HG02588 (cell line): ENCODE measurements at regions not wholly inside any gene's neighbourhood (a gene's known extent, or its start where the extent isn't known, plus 50 kb on each side); places are given as distances from the start of the nearest gene placed in this dataset.
A peak's percentile ranks its signal among the peaks of the same experiment; 100 is the strongest.
"Not testable (repeated sequence)": the region's sequence is repeated elsewhere in the genome, so short reads cannot be mapped to it uniquely, and the experiment has no call there.

Source experiments
- ATAC-seq: cut with Tn5 transposase; IDR thresholded peaks from one replicate; pipeline ENCODE4 v1.9.1; 2021; ENCODE audit warnings: mild to moderate bottlenecking, moderate library complexity; ENCODE audit not compliant: unreplicated experiment

GRCh38 chr2:63692002-63692606 lies 103.3 kb downstream of the MDH1 start:
- ATAC-seq = no peak

DNA sequence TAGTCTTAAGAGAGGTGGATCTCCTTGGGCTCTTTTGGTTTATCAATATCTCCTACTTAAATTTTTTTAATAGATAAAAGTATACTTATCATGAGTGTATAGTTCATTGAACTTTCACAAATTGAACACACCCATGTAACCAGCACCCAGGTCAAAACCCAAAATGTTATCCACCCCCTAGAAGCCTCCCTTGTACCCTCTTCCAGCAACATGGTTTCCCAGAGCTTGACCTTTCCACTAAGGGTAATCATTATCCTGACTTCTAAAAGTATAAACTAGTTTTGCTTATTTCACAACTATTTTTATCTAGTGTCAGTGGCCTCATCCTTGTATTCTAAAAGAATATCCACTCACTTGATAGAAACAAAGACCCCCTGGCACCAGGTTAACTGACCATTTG lies 106.8 kb downstream of the MDH1 start:
- no peak for ATAC-seq

DNA sequence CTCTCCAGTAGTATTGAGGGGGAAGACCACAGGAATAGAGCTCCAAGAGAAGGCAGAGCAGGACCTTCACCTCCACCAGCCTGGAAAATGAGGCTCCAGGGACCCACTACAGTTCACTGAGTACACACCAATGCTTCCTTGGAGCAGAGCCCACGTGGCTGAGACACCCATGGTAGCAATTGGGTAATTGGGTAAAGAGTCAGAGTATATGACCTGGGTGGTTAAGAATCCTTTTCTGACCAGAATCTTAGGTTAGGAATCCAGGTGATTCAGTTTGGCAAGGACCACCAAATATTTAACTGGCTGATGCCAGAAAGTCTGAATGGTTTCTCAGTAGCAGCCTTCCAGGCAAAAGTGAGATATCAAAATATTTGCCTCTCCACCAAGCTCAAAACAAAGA lies 107.7 kb downstream of the MDH1 start:
- ATAC-seq = no peak

DNA sequence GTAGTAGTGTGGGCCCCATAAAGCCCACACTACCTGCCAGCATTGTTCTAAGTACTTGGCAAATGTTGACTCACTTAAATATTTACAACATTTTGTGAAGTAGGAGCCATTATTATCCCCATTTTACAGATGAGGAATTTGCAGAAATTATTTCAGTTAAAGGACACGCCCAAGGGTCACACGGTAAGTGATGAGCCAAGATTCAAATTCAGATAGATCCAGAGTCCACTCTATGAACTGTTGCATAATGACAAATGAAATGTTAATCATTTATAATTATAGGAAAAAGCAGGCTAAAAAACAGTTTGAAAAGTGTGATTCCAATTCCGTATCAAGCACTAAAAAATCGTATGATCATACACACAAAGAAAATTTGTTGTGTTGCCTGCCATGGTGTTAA lies 108.4 kb downstream of the MDH1 start:
- no peak for ATAC-seq

GRCh38 chr2:63698786-63699548 lies 110.2 kb downstream of the MDH1 start:
- ATAC-seq = peak; percentile 63

DNA sequence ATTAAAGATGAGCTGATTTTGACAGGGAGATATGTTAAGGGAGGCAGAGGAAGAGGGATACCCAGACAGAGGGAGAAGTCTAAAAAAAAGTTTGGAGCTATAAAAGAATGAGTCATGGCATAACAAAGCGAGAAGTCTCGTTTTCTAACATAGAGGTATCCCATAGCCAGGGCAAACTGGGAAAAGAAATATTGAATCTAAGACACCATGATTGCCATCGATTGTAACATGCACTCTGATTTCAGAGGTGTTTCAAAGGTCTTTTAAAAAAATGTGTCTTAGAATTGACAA lies 110.7 kb downstream of the MDH1 start:
- ATAC-seq = no peak

- ATAC-seq = no peak
Observed at GRCh38 chr2:63700271-63700670, 111.5 kb downstream of the MDH1 start.

DNA sequence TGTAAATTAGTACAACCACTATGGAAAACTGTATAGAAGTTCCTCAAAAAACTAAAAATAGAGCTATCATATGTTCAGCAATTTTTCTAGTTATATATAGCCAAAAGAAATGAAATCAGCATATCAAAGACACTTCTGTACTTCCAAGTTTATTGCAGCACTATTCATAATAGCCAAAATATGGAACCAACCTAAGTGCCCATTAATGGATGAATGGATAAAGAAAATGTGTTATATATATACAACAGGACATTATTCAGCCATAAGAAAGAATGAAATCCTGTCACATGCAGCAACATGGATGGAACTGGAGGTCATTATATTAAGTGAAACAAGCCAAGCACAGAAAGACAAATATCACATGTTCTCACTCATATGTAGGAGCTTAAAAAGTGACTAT lies 112.6 kb downstream of the MDH1 start:
- no peak for ATAC-seq

- ATAC-seq = not testable (repeated sequence)
Observed at GRCh38 chr2:63706084-63706483, 117.3 kb downstream of the MDH1 start.

DNA sequence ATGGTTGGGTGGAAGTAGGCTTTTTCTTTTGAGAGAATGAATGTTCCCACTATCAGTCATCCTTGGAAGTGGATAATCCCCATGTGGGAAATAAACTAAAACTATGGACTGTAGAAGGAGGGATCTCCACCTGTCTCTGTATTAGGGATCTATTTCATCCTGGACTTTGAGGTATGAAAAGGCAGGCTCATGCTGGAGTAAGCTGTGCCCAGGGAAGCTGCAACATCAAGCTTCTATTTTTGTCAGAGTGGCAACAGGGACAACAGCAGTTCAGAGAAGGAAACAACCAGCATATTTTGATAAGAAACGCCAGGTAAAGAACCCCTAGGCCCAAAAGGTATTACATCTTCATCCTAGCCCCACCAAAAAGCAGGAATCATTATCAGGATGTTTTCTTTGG lies 122.0 kb downstream of the MDH1 start:
- no peak for ATAC-seq

DNA sequence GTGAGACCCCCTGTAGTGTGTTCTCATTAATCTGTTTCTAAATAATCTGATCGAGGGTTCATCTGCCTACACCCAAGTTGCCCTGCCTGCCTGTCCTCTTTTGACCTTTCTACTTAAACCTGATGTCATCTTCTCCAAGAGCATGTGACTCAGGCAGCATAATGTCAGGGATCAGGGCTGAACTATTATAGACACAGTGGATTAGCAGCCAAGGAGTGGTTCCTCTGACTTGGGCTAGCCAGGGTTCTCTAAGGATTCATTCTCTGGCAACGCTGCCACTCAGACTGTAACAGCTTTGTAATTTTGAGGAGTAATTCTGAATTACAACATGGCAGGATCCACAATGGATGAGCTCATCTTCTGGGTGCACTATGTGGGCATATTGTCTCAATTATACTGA lies 124.0 kb downstream of the MDH1 start:
- ATAC-seq = no peak

DNA sequence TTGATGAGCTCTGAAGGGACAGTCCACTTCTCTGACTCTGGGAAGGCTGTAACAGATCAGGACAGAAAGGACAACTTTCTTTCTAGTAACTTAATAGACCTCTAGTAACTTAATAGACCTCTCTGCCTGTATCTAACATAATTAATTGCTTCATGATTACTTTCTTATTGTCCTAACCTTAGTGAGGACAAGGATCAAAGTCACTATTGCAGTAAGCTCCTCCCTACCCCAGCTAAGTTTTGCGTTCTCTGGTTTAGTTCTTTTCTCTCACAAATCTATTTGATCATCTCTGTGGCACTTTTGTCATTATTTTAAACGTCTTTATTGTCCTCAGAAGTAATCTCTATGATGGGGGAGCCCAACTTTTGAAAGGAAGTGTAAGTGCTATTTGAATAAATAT lies 125.5 kb upstream of the UGP2 start:
- no peak for ATAC-seq

GRCh38 chr2:63719052-63719451 lies 122.6 kb upstream of the UGP2 start:
- ATAC-seq = no peak

DNA sequence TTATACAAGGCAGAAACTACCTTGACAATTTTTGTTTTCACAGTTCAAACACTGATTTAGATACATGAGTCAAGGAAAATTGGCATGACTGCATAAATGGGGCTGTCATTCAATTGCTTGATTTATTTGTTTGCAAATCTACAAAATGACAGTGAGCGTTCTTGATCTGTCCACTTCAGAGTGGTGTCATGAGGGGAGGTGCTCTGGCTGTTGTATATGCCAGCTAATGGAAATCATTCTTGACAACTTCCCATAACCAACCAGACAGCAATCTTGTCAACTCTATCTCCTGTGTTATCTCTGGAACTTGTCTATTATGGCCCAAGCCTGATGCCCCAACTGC lies 120.6 kb upstream of the UGP2 start:
- ATAC-seq = no peak

GRCh38 chr2:63722284-63722683 lies 119.4 kb upstream of the UGP2 start:
- ATAC-seq = not testable (repeated sequence)

- ATAC-seq = no peak
Observed at GRCh38 chr2:63723709-63724108, 118.0 kb upstream of the UGP2 start.

- not testable (repeated sequence) for ATAC-seq
Observed at GRCh38 chr2:63725212-63725611, 116.5 kb upstream of the UGP2 start.

GRCh38 chr2:63729362-63729761 lies 112.3 kb upstream of the UGP2 start:
- no peak for ATAC-seq

DNA sequence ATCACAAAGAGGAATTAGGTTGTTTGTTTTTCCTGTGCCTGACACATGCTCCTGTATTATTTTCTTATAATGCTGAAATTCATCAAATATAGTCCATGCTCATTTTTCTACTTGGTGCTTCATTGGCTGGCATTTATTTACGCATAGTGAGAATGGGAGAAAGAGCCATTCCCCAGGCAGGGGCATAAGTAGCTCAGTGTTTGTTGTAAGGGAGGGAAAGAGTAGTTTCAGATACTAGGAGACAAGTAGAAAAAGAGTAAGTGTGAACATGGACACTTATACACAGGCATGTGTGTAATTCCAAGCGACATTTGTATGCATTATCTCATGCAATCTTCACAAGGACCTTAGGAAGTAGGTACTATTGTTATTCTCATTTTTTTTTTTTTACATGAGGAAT lies 111.9 kb upstream of the UGP2 start:
- no peak for ATAC-seq

- no peak for ATAC-seq
Observed at GRCh38 chr2:63734510-63734909, 107.2 kb upstream of the UGP2 start.

DNA sequence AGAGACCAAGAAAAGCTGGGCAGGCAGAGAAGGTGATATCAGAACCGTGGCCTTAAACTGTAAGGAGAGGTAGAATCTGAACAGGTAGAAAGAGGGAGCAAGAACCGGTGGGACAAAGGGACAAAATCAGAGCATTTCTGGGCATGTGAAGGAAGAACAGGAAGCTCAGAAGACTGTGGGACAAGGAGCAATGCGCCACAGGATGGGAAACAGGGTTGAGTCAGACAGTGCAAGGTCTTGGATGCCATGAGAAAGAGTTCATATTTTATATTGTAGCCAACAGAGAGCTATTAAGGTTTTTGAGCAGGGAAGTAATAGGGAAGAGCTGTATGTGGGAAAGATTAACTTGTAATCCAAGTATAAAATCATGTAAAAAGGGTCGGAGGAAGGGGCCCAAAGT lies 106.4 kb upstream of the UGP2 start:
- ATAC-seq = no peak

GRCh38 chr2:63735931-63736330 lies 105.8 kb upstream of the UGP2 start:
- no peak for ATAC-seq

- ATAC-seq = no peak
Observed at GRCh38 chr2:63736354-63736753, 105.3 kb upstream of the UGP2 start.
